ENCODE measurements at regions not wholly inside any gene's neighbourhood (a gene's known extent, or its start where the extent isn't known, plus 50 kb on each side); places are given as distances from the start of the nearest gene placed in this dataset.

DNA sequence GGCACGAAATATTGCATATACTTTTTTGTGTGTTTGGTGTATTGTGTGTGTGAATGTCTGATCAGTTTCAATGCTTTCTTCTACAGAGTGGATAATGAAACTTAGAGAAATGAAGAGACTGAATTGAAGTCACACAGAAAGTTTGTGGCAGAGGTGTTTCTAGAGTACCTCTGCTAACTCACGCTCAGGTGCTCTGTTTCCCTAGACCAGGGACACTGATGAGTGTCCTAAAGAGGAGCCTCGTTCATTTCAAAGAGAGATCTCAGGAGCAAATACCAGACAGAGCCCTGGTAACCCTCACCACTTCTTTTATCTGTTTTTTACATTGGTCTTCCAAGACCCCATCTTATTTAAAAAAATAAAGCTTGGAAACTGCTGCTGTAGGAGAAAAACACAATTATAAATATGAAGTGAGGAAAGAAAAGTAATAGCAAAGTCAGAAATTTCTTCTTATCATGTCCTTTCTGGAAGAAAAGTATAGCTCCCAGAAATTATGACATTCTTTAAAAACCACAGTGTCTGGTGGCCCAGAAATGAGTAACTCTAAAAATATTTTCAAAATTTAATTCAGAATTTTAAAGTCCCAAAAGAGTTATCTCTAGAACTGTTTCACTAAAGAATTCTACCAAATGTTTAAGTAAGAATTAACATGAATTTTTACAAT lies 720.6 kb downstream of the RFPL4B start:
- TF ChIP-seq POLR2A (IDR thresholded peaks at IDR 0.05; ENCODE audit: low read length) (no peak), GATA1 (IDR thresholded peaks at IDR 0.05; ENCODE audit: low read depth, low read length) (no peak)
